GM12878 (cell line): ENCODE measurements at regions not wholly inside any gene's neighbourhood (a gene's known extent, or its start where the extent isn't known, plus 50 kb on each side); places are given as distances from the start of the nearest gene placed in this dataset.

Experiments used
- ATAC-seq: fragments of 200-7000 bp; cut with Tn5 transposase; 3 replicates; pipeline ENCODE4 v1.9.1; 2020; ENCODE audit warnings: mild to moderate bottlenecking, moderate library complexity
- BruUV-seq: library from RNA; stranded (reverse); fragments of 400-500 nt; replicated peaks from 2 replicates; lab custom pipeline; 2021; lab: Mats Ljungman, UMichigan
- CTCF ChIA-PET: fragments of 300-600 bp; sonication (Branson Sonifier 250); formaldehyde crosslinking; extraction: SDS; loops from one replicate; lab custom pipeline; 2021; ENCODE audit warnings: inconsistent platforms; lab: Yijun Ruan, JAX
- POLR2A ChIA-PET: fragments of 350-600 bp; formaldehyde crosslinking; extraction: SDS; loops from one replicate; lab custom pipeline; 2021; ENCODE audit warnings: inconsistent platforms; lab: Charles Lee
- RAD21 ChIA-PET: fragments of 300-600 bp; sonication (Branson Sonifier 250); formaldehyde crosslinking; loops from one replicate; lab custom pipeline; 2023; ENCODE audit warnings: antibody characterized with exemption; ENCODE audit not compliant: unreplicated experiment; lab: Charles Lee
- SMC1A ChIA-PET: fragments of 300-600 bp; sonication (Branson Sonifier 250); formaldehyde crosslinking; loops from one replicate; lab custom pipeline; 2023; ENCODE audit not compliant: unreplicated experiment, uncharacterized antibody; lab: Charles Lee
- DNase-seq: peaks from one replicate; pipeline ENCODE4 v3.0.0-alpha.2; 2011; ENCODE audit warnings: low read depth, low spot score
- FAIRE-seq: peaks from 3 replicates; lab custom pipeline; 2011; peaks lifted over from hg19 to GRCh38; lab: Jason Lieb, UNC
- H2AFZ ChIP-seq: 2 replicates; pipeline ENCODE4 v1.6.0; 2011; ENCODE audit warnings: low read depth, low read length, control low read depth; ENCODE audit not compliant: control insufficient read depth
- H3K27ac ChIP-seq: 2 replicates; pipeline ENCODE4 v1.5.1; 2011; ENCODE audit warnings: control low read depth; ENCODE audit not compliant: control insufficient read depth, insufficient read depth
- H3K27me3 ChIP-seq, 2 experiments: replicated peaks in 1 of 2; 2 replicates each; pipeline versions ENCODE4 v1.6.0 to v1.6.1; 2011; ENCODE audit warnings: low read length in 1 of 2; ENCODE audit not compliant: control insufficient read depth in 2 of 2, insufficient read depth in 2 of 2
- H3K36me3 ChIP-seq, 2 experiments: 2 replicates each; pipeline ENCODE4 v1.5.1; 2011; ENCODE audit warnings: low read length in 1 of 2; ENCODE audit not compliant: control insufficient read depth in 2 of 2, insufficient read depth in 2 of 2
- H3K4me1 ChIP-seq: 2 replicates; pipeline ENCODE4 v1.6.1; 2011; ENCODE audit warnings: mild to moderate bottlenecking, low read length, moderate library complexity, mixed read lengths; ENCODE audit not compliant: control insufficient read depth, insufficient read depth
- H3K4me2 ChIP-seq: 2 replicates; pipeline ENCODE4 v1.6.0; 2011; ENCODE audit warnings: control low read depth; ENCODE audit not compliant: control insufficient read depth, insufficient read depth
- H3K4me3 ChIP-seq: fragments of 200-600 bp; sonication (generic); 2 replicates; pipeline ENCODE4 v1.5.1; 2016
- H3K79me2 ChIP-seq: 2 replicates; pipeline ENCODE4 v1.6.0; 2011; ENCODE audit warnings: low read length; ENCODE audit not compliant: control insufficient read depth, insufficient read depth
- H3K9ac ChIP-seq: 2 replicates; pipeline ENCODE4 v1.8.0; 2011; ENCODE audit warnings: low read length, control low read depth, mixed read lengths; ENCODE audit not compliant: control insufficient read depth, insufficient read depth
- H3K9me3 ChIP-seq: replicated peaks from 3 replicates; pipeline ENCODE4 v1.5.1; 2011; ENCODE audit warnings: mild to moderate bottlenecking, low read length; ENCODE audit not compliant: control insufficient read depth, insufficient read depth
- H4K20me1 ChIP-seq: 2 replicates; pipeline ENCODE4 v1.6.0; 2011; ENCODE audit not compliant: control insufficient read depth, insufficient read depth
- CBX5 ChIP-seq: sonication (generic); IDR thresholded peaks from 2 replicates; pipeline ENCODE4 v1.6.1; 2016; ENCODE audit warnings: low read depth, moderate library complexity, mild to moderate bottlenecking, inconsistent platforms
- CREB1 ChIP-seq: IDR thresholded peaks from 2 replicates; pipeline ENCODE4 v1.6.1; 2012; ENCODE audit warnings: low read depth, mild to moderate bottlenecking, inconsistent platforms
- HDAC2 ChIP-seq: fragments of 200-600 bp; sonication (generic); IDR thresholded peaks from 2 replicates; pipeline ENCODE4 v1.6.1; 2017
- MEF2B ChIP-seq: fragments of 450-650 bp; IDR thresholded peaks from 2 replicates; pipeline ENCODE4 v1.6.1; 2018; ENCODE audit warnings: mild to moderate bottlenecking, moderate library complexity; ENCODE audit not compliant: partially characterized antibody, poor library complexity, severe bottlenecking
- PAX5 ChIP-seq: IDR thresholded peaks from 2 replicates; pipeline ENCODE4 v1.6.1; 2011; ENCODE audit warnings: low read depth, low read length, borderline replicate concordance
- RB1 ChIP-seq: fragments of 450-650 bp; formaldehyde crosslinking; IDR thresholded peaks from 2 replicates; pipeline ENCODE4 v1.6.1; 2017; ENCODE audit warnings: mild to moderate bottlenecking, borderline replicate concordance
- RBBP5 ChIP-seq: fragments of 200-600 bp; sonication (generic); conservative IDR thresholded peaks from 2 replicates; pipeline ENCODE4 v1.6.1; 2016
- RUNX3 ChIP-seq: IDR thresholded peaks from 2 replicates; pipeline ENCODE4 v1.6.1; 2012; ENCODE audit warnings: low read length, inconsistent platforms
- SIN3A ChIP-seq: IDR thresholded peaks from 2 replicates; pipeline ENCODE4 v1.6.1; 2012; ENCODE audit warnings: low read depth, low read length, improper control_type of control experiment
- SMAD1 ChIP-seq: fragments of 450-650 bp; IDR thresholded peaks from 2 replicates; pipeline ENCODE4 v1.6.1; 2018; ENCODE audit warnings: mild to moderate bottlenecking, low read depth; ENCODE audit not compliant: partially characterized antibody
- SP1 ChIP-seq: IDR thresholded peaks from one replicate; pipeline ENCODE4 v1.6.1; 2011; ENCODE audit warnings: low read depth, low read length
- SREBF1 ChIP-seq: IDR thresholded peaks from 2 replicates; pipeline ENCODE4 v1.6.1; 2012; ENCODE audit warnings: mild to moderate bottlenecking, low read length
- STAT3 ChIP-seq: IDR thresholded peaks from 2 replicates; pipeline ENCODE4 v1.6.1; 2011; ENCODE audit warnings: low read depth, low read length, improper control_type of control experiment
- TAF1 ChIP-seq: IDR thresholded peaks from 2 replicates; pipeline ENCODE4 v1.6.1; 2011; ENCODE audit warnings: mild to moderate bottlenecking, low read depth, low read length, borderline replicate concordance
- TBL1XR1 ChIP-seq: IDR thresholded peaks from 2 replicates; pipeline ENCODE4 v1.6.1; 2012; ENCODE audit warnings: low read depth, low read length, improper control_type of control experiment
- ZNF24 ChIP-seq: fragments of 450-650 bp; IDR thresholded peaks from 2 replicates; pipeline ENCODE4 v1.6.1; 2017; ENCODE audit warnings: antibody characterized with exemption, mild to moderate bottlenecking
- ZZZ3 ChIP-seq: IDR thresholded peaks from 2 replicates; pipeline ENCODE4 v1.6.1; 2011; ENCODE audit warnings: low read depth; ENCODE audit not compliant: control insufficient read depth, insufficient read length
- WGBS: methylation state at CpG from one replicate; pipeline ENCODE4 v1.1.6; 2016; ENCODE audit warnings: low lambda C conversion rate; ENCODE audit not compliant: insufficient replicate concordance, insufficient coverage; ENCODE audit errors: missing lambda C conversion rate; 5-methylcytosine and 5-hydroxymethylcytosine counted together
- in situ Hi-C: fragments of 300-500 bp; cut with MboI; formaldehyde crosslinking; loops from 9 replicates; pipeline ENCODE4 v1.14.3; 2018; ENCODE audit warnings: mixed read lengths
- intact Hi-C: fragments of 100-400 bp; cut with micrococcal nuclease; formaldehyde crosslinking; loops from one replicate; pipeline ENCODE4 v1.14.2; 2022; ENCODE audit not compliant: unreplicated experiment
- TF ChIP-seq, protein P1 (sequence below): fragments of 450-650 bp; IDR thresholded peaks from 2 replicates; pipeline ENCODE4 v1.6.1; 2017; ENCODE audit warnings: antibody characterized with exemption, mild to moderate bottlenecking, moderate library complexity
- TF ChIP-seq, protein P2 (sequence below): fragments of 450-650 bp; IDR thresholded peaks from 2 replicates; pipeline ENCODE4 v1.6.1; 2017; ENCODE audit warnings: mild to moderate bottlenecking, moderate library complexity

DNA sequence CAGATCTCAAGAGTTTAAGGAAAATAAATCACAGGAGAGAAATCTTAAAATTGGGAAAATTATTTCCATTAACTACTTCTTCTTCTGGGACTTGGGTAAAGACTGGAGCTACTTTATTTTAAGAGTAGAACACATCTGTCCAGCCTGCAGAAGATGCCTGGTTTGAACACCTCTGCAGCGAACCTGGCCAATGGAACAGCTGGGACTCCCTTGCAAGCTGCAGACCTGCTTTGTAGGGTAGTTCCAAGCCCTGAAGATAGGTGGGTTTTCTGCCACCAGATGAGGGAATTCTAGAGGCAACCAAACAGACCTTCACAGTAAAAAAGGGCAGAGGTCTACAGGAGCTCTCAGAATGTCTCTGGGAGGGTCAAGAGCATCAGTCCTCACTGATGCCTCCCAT is 86.5 kb upstream of the CACNA1E start (continued):
- TF ChIP-seq, protein P1, sequence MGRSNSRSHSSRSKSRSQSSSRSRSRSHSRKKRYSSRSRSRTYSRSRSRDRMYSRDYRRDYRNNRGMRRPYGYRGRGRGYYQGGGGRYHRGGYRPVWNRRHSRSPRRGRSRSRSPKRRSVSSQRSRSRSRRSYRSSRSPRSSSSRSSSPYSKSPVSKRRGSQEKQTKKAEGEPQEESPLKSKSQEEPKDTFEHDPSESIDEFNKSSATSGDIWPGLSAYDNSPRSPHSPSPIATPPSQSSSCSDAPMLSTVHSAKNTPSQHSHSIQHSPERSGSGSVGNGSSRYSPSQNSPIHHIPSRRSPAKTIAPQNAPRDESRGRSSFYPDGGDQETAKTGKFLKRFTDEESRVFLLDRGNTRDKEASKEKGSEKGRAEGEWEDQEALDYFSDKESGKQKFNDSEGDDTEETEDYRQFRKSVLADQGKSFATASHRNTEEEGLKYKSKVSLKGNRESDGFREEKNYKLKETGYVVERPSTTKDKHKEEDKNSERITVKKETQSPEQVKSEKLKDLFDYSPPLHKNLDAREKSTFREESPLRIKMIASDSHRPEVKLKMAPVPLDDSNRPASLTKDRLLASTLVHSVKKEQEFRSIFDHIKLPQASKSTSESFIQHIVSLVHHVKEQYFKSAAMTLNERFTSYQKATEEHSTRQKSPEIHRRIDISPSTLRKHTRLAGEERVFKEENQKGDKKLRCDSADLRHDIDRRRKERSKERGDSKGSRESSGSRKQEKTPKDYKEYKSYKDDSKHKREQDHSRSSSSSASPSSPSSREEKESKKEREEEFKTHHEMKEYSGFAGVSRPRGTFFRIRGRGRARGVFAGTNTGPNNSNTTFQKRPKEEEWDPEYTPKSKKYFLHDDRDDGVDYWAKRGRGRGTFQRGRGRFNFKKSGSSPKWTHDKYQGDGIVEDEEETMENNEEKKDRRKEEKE, result no peak
- no peak for TF ChIP-seq RBBP5
- TF ChIP-seq PAX5, result no peak
- TF ChIP-seq SREBF1, result no peak

- intact Hi-C loops (no loop called here), in situ Hi-C loops (no loop called here)
- peak; percentile 44 for FAIRE-seq
- ChIA-PET CTCF (interaction anchor here (0.7 to 4.1 kb wide), 9 partner anchors 8 to 241 kb away, joined by 3 to 14 read pairs (median 4); no protein-coding TSS in a partner anchor), SMC1A (interaction anchor here (0.6 to 3.0 kb wide), 12 partner anchors 10 to 539 kb away, joined by 3 to 15 read pairs (median 4); no protein-coding TSS in a partner anchor), POLR2A (interaction anchor here (0.8 kb wide), 1 partner anchor 632 kb away, joined by 8 read pairs; no protein-coding TSS in a partner anchor), RAD21 (interaction anchor here (1.7 to 2.4 kb wide), 3 partner anchors 27 to 539 kb away, joined by 9 to 11 read pairs (median 10); no protein-coding TSS in a partner anchor)
- peak; percentile 34 for DNase-seq
- Histone ChIP-seq H3K9me3 (no peaks in the 10 kb centered on the region), H3K27ac (no peak overlapping the region), H3K9ac (no peak overlapping the region), H3K36me3 (no peaks in the 10 kb centered on the region), H3K4me2 (peak overlapping the region; percentile 17; the same call in 1 of the 2 replicates), H4K20me1 (no peaks in the 10 kb centered on the region), H3K79me2 (no peaks in the 10 kb centered on the region), H3K4me1 (peaks cover 20% of the 10 kb centered on the region), H3K4me3 (no peak overlapping the region), H2AFZ (no peak overlapping the region; the same call in 1 of the 2 replicates), H3K27me3 (no peaks in the 10 kb centered on the region)
- no TSS peak for BruUV-seq
- 55% methylated on average over 3 of the region's 3 CpGs for WGBS
- peak; percentile 87 for ATAC-seq
- TF ChIP-seq RUNX3 (peak; percentile 44; the same call in 1 of the 2 replicates), ZZZ3 (no peak), CREB1 (no peak), SIN3A (no peak), MEF2B (no peak), SMAD1 (no peak), TBL1XR1 (no peak), TAF1 (peak; percentile 24; the same call in 1 of the 2 replicates), ZNF24 (no peak), STAT3 (no peak), CBX5 (no peak), SP1 (no peak), RB1 (no peak), HDAC2 (no peak)
- TF ChIP-seq, protein P2, sequence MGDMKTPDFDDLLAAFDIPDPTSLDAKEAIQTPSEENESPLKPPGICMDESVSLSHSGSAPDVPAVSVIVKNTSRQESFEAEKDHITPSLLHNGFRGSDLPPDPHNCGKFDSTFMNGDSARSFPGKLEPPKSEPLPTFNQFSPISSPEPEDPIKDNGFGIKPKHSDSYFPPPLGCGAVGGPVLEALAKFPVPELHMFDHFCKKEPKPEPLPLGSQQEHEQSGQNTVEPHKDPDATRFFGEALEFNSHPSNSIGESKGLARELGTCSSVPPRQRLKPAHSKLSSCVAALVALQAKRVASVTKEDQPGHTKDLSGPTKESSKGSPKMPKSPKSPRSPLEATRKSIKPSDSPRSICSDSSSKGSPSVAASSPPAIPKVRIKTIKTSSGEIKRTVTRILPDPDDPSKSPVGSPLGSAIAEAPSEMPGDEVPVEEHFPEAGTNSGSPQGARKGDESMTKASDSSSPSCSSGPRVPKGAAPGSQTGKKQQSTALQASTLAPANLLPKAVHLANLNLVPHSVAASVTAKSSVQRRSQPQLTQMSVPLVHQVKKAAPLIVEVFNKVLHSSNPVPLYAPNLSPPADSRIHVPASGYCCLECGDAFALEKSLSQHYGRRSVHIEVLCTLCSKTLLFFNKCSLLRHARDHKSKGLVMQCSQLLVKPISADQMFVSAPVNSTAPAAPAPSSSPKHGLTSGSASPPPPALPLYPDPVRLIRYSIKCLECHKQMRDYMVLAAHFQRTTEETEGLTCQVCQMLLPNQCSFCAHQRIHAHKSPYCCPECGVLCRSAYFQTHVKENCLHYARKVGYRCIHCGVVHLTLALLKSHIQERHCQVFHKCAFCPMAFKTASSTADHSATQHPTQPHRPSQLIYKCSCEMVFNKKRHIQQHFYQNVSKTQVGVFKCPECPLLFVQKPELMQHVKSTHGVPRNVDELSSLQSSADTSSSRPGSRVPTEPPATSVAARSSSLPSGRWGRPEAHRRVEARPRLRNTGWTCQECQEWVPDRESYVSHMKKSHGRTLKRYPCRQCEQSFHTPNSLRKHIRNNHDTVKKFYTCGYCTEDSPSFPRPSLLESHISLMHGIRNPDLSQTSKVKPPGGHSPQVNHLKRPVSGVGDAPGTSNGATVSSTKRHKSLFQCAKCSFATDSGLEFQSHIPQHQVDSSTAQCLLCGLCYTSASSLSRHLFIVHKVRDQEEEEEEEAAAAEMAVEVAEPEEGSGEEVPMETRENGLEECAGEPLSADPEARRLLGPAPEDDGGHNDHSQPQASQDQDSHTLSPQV, result no peak
These were observed 85.5 kb upstream of the CACNA1E start for GRCh38 chr1:181397845-181398244.
